Fibroblast of skin of scalp (primary cell): ENCODE measurements at regions not wholly inside any gene's neighbourhood (a gene's known extent, or its start where the extent isn't known, plus 50 kb on each side); places are given as distances from the start of the nearest gene placed in this dataset.

Experiments
- DNase-seq: peaks from one replicate; pipeline ENCODE4 v3.0.0-alpha.2; 2013

DNA sequence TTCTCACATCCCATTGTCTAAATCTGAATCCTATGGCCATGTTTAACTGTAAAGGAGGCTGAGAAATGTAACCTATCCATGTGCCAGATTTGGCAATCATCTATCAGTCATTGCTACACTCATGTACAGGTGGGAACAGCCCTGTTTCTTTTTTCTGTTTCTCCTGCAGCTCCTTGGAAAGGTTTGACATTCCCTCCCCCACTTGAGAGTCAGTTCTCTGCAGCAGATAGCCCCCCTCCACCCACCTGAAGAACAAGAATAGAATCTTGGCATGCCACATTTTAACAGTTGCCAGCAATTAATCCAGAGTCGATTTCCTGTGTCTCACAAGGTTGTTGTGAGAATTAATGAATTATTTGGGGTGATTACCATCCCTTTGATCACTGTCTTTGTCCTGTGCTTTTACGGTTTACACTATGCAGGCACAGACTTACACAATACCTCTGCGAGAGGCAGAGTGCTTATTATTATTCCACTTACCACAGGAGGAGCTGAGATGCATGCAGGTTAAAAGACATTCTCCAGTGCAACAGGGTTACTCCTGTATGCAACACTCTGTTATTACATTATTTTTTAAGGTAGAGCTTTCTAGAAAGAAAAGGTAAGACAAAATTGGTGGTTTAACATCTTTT is 351.0 kb upstream of the THRB start:
- no peak for DNase-seq

DNA sequence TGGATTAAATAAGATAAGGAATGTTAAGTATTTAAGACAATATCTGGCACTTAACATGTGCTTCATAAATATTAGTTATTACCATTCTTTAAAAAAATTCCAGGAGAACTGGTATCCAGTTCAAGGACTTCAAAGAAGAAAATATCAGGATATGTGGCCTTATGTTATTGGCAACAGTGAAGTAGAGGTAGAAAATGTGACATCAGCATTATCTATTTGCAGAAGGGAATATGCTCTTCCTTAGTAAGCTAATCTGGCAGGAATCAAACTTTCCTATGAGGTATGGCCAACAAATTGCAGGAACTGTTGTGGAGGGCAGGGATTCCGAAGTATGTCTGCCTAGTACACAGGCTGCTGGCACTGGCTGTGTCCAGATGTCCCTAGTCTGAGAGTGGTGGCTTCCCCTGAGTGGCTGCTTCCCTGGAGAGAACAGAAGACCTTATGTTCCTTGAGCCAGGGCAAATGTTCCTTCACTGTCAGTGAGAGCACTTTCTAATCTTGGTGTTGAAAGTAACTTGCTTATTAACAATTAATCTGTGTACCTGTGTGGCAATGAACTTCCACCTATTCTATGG is 351.7 kb upstream of the THRB start:
- DNase-seq, result no peak

DNA sequence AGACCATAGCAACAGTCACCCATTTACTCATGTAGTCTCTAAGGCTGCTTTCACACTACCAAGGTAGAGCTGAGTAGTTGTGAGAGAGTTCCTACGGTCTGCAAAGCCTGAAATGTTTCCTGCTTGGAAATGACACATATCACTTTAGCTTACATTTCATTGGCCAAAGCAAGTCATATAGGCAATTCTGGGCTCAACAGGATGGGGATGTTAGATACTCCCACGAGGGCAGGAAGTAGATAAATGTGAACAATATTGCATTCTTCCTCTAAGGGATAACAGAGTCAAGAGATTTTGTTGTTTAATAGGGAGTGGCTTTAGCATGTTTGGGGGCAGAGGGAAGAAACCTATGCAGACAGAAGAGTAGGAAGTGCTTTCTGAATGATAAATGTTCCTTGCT is 355.6 kb upstream of the THRB start:
- DNase-seq, result no peak

DNA sequence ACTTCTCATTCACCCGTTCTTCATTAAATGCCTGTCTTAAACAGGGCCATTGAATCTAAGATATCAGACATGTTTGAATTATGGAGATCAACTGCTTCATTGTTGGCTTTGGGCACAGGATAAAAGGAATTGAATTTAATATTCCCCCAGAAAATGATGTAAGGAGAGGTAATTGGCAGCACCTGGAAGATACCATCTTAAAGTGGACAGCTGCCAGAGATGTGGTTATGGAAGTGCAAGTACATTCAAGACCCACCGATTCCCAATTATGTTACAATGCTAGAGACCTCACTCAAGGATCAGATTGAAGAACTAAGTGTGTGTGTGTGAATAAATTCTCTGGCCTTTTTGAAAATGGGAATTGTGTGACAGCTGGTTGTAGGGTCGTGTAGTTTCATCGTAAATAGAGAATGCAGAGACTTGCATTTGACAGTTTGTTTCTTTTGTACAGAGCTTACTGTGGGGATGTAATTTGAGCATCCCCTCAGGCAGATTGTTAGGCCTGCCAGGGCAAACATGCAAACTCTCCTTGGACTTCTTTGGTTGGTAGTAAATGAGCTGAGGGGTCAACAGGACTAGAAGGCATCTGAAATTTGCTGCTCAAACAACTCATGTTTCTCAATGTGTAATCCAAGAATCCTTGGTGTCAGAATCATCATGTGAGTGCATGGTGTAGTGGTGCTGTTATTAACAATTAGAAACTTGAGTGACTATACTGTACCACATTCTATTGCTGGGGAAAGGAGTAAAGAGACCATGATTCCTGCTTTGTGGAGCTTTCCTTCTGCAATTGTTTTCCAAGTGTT is 359.2 kb upstream of the THRB start:
- no peak for DNase-seq

DNA sequence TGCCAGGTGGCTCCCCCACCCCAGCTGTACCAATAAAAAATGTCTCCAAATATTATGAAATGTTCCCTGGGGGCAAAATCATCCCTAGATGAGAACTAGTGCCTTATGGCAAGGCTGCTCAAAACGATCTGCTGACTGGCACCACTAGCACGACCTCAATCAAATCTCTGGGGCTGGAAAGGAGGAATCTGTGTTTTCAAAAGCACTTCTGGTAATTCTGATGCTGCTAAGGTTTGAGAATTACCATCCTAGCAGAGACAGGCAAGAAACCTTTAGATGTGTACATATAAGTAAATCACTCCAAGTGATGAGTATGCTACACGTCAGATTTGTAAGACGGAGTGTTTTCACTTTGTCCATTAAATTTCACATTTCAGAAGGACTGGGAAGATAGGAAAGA is 360.1 kb upstream of the THRB start:
- no peak for DNase-seq

DNA sequence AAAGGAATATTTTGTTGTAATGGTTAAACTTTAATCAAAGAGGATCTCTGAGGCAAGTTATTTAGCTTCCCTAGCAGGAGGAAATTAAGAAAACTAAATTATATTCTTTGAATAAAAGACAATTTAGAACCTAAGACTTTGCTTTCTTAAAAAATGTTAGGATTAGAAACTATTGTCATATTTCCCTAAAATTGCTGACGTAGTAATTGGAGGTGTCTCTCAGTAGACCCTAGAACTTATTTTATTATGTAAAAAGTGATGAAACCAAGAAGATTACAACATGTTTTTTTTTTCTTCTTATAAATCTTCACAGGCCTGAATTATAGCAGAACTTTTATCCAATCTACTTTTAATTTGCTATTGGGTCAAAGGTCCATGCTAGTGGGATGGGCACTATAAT is 363.3 kb upstream of the THRB start:
- DNase-seq, result no peak

DNA sequence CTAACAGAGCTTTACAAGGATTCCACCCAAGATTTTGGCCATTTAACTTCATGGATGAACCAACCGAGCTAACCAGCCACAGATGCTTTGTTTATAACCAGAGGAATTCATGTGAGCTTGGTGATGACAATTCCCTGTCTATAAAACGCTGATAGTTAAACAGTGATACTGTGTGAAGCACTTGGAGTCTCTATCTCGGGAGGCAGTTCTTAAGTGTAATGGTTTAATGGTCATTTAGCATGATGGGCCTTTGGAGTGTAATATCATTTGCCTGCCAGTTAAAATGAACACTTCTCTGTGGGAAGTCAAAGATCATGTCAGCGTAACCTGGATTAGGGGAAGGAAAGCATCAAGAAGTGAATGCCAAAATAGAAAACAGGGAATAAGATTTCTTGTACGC is 368.6 kb upstream of the THRB start:
- DNase-seq, result no peak

DNA sequence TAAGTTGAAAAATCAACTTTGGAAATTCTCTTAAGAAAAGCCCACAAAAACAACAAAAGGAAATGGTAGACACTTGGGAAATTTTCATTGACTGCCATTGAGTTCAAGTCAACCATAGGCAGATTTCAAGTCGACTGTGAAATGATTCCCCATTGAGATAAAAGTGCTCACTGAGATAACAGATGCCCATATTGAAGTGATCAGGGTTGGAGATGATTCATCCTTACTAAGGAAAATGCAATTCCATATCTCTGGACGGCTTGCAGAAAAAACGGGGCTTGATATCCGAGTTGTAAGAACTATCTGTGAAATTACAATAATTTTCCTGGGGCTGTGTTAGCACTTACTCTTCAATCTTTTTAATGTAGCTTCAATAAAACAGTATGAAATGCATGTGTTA is 373.1 kb upstream of the THRB start:
- peak; percentile 12 for DNase-seq

DNA sequence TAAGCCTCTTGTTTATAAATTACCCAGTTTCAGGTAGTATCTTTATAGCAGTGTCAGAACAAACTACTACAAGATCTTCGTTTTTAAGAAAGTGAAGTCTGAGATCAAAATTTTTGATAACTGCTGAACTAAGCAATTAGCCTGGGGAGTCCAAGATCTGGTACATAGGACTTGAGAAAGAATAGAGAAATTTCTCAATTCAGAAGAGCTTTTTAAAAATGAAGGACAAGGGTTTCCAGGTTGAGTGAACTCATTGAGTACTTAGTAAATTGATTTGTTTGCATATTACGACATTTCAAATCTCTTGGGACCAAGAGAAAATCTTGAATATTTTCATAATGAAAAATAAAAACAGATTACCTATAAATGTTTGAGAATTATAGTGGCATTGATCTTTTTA is 386.6 kb upstream of the THRB start:
- no peak for DNase-seq

DNA sequence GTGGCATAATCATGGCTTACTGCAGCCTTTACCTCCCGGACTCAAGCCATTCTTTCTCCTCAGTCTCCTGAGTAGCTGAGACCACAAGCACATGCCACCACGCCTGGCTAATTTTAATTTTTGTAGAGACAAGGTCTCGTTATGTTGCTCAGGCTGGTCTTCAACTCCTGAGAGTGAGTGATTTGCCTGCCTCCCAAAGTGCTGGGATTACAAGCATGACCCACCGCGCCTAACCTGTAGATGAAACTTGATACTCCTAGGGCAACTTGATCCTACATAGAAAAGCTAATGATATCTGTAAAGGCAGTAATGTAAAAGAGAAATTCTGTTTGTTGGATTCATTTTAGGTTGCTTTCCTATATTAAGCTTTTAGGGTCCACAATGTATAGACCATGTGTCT is 391.9 kb upstream of the THRB start:
- no peak for DNase-seq

DNA sequence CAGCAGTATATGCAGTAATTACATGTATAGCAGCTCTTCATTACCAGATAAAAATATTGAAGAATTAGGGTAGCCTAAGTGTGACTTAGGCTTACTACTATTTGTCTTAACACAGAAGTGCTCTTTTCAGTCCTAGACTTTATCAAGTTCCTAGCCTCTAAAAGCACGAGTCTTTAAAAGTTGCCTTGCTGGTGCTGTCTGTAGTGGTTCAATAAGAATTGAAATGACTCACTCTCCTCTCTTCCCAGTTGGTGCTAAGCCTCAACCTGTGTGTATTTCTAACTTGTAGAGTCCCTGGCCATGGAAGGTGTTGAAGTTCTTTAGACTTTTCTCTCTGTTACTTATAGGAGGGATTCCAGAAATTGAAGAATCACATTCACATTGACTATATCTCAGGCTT is 395.4 kb upstream of the THRB start:
- DNase-seq, result no peak

DNA sequence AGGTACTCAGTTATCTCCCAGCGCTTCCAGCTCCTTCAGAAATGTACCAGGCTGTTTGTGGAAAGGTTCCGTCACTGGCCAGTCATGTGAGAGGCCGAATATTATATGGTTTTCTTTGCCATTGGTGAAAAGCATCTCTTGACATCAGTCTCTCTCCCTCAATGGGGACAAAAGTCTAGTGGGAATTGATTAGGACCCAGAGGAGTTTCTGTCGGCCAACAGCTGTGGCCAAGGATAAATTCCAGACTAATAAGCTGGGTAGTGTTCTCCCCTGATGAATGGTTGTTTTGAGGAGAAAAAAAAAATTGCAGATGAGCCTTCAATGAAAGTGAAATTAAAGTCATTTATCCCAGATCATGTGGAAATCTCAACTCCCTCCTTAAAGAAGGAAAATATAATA is 404.7 kb upstream of the THRB start:
- no peak for DNase-seq

DNA sequence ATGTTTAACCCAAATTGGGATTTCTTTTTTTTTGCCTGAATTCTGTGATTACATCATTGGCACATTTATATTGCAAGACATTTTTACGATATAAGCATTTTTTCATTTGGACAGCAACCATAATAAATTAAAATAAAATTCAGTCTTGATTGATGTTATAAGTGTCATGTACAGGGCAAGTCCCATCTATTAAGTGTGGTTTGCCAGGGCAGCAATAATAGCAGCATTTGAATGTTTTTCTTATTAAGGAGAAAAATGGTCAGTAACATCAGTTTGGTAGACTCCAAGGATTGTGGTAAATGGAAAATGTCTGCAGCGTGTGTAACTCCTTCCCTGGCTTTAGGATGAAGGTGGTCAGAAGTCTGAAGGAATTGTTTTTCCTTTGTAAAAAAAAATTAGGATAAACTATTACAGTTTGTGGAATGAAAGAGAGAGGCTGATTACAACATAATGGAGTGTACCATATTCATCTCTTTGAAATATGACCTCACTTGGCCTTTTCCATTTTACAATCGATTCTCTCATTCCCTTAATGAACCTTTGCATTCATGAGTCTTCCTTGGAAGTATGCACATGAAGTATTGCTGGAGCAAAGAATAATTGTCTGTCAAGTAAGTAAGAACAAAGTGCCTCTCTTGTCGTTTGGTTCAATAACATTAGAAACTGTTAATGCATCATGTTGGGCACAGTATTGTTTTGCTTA is 405.4 kb upstream of the THRB start:
- DNase-seq, result no peak

DNA sequence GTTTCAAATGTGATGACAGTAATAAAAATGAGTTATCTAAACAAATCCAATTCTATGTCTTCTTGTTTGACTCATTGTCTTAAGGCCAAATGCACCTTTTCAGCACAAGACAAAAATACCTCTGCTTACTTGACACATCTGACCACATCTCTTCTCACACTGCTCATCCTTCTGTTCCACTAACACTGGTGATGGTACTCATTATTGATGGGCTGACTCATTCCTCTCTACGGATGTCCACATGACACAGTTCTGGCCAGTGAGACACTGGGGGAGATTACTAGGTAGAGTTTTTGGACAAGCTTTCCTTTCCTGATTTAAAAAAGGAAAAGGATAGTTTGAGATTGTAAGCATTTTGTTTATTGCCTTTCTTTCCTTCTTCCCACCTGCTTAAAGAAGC is 410.6 kb upstream of the THRB start:
- DNase-seq, result no peak

DNA sequence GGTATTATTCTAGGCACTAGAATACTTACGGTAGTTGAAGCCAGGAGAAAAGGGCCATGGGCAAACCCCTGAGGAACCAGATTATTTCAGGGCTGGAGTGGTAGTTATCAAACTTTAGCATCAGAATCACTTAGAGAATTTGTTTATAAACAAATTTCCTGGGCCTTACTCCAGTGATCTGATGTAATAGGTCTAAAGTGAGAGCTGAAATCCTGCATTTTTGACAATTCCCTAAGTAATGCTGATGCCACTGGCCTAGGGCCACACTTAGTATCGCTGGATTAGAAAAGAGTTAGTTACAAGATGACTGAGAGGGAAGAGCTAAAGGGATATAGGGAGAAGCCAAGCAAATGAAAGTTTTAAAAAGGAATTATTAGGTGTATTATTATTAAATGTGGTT is 412.5 kb upstream of the THRB start:
- DNase-seq, result no peak

DNA sequence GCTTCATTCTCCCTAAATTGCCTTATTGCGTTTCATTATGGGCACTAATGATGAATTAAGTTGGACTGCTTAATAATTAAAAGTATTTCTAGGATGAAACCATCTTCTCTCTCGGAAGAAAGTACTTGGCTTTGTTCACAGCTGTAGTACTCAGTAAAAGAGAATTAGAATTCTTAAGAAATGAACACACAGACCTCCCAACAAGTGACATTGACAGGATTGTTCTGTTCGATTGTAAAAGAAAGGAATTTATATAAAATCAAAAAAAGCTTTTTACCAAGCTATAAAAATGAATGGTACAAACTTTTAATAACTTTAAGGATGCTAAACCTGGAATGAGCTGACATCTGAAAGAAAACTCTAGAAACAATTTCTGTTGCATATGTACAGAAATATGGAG is 416.4 kb upstream of the THRB start:
- DNase-seq, result no peak

DNA sequence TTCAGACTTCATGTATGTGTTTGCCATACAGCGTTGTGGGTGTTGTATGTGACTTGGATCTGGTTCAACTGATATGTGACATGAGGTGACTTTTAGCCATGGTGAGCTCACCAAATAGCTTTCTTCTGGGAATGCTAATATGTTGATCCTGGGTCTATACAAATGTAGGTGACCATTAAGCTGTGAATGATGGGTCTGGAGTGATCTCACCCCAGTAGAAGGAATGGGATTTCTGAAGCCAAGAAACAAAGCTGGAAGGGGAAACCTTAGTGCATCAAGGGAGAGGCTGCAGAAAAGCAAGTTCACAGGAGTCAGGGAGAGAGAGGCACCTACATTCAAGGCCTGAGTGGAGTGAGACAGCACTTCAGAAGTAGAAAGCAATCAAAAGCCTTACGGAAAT is 421.0 kb upstream of the THRB start:
- no peak for DNase-seq

DNA sequence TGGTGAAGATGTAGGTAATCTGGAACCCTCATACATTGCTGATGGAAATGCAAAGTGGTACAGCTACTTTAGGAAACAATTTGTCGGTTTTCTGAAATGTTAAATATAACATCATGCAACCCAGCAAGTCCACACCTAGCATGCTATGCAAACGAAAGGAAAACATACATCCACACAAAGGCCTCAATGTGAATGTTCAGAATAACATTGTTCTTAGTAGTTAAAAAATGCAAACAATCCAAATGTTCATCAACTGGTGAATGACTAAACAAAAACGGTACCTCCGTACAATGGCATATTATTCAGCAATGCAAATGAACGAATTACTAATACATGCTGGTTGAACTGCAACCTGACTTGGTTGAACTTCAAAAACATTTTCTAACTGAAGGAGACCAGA is 423.3 kb upstream of the THRB start:
- DNase-seq, result no peak

DNA sequence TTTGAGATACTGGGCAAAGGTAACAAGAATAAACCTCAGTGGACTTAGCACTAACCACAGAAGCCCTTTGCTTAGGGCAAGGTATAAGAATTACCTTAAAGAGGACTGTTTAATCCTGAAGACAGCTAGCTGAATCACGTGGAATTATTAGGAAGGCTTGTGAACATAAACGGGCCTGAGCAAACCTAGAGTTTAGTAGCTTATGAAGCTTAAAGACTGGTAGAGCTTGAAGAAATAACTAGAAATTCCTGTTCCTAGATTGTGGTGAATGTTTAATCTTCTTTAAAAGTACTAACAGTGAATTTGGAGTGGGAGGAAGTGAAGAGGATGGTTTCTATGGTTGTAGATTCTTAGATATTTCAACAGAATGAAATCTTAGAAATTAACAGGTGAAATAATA is 428.9 kb upstream of the THRB start:
- DNase-seq, result no peak

DNA sequence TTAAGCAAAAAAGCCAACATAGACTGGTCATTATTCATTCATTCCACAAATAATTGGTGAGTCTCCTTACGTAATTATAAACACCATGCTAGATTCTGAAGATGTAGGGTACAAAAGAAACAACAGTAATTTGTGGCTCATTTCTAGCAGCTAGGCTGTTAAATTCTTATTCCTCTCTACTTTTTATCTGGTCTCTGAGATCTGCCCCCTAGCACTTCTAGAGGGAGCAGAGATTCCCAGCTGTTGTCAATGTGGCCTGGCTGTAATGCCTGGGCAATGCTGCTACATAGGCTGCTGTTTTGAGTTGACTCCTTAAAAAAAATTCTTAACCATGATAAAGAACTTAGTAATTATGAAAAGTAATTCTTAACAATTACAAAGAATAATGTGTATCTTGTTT is 434.9 kb upstream of the THRB start:
- DNase-seq, result no peak

DNA sequence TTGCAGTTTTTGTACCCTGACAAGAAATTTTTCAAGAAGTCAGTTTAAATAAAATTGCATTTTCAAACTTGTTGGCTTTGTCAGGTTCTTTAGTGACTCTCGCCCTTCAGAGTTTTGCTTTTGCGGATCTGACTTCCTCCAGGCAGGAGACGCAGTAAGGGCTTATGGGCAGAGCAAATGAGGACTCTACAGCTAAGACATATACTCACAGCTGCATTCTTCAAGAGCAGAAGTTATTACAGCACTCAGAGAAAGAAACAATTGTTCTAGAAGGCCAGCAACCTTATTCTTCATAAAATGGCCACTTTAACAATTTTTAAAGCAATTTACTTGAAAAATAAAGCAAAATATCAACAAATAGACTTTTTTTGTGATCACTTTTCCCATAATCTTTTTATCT is 438.8 kb upstream of the THRB start:
- no peak for DNase-seq

DNA sequence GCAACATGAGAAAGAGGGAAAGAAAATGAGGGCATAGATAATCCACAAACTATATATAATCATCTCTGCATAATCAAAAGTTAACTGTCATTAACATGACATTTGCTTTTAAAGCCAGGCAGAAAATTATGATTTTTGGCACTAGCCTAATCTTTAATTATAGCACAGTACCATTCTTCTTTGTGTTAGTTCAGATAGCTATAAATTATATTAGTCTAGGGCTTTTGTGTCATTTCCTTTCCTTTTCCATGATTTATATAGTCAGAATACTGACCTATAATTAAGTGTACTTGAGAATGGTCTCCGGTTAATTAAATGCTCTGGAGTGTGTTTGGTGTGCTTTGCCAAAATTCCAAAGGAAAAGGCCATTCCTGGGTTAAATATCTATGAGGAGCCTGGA is 441.9 kb upstream of the THRB start:
- DNase-seq, result no peak

DNA sequence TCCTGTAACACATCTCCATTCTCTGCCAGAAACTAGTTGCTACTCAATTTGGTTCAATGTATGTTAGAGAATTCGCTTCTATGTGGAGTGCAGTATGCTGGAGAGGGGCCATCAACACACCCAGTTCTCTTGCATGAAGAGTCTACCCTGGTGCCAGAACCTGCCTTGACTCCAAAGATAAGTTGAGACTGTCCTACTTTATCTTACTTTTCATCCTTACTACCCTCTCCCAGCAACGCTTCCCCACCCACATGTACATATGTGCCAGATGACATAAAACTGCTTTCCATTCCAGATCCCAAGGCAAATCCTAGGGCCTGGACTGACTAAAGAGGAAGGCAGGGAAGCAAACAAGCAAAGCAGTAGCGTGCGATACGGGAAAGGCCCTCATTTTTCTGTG is 442.6 kb upstream of the THRB start:
- DNase-seq, result no peak

DNA sequence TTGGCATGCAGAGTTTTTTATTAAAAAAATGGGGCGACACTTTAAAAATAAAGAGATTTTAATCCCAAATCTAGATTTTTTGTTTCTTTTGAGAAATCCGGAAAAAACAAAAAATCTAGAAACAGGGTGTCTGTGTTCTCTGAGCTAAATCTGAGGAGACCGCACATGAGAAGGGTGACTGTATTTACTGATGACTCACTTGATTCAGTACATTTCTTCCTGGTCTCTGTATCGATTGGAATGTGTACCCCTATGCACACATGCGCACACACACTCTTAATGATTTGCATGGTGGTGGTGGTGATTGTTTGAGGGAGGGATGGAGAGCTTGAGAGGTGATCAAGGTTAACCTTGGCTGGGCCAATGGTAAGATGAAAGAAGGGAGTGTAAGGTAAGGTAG is 443.1 kb upstream of the THRB start:
- DNase-seq, result no peak
